ENCODE measurements at regions not wholly inside any gene's neighbourhood (a gene's known extent, or its start where the extent isn't known, plus 50 kb on each side); places are given as distances from the start of the nearest gene placed in this dataset.

DNA sequence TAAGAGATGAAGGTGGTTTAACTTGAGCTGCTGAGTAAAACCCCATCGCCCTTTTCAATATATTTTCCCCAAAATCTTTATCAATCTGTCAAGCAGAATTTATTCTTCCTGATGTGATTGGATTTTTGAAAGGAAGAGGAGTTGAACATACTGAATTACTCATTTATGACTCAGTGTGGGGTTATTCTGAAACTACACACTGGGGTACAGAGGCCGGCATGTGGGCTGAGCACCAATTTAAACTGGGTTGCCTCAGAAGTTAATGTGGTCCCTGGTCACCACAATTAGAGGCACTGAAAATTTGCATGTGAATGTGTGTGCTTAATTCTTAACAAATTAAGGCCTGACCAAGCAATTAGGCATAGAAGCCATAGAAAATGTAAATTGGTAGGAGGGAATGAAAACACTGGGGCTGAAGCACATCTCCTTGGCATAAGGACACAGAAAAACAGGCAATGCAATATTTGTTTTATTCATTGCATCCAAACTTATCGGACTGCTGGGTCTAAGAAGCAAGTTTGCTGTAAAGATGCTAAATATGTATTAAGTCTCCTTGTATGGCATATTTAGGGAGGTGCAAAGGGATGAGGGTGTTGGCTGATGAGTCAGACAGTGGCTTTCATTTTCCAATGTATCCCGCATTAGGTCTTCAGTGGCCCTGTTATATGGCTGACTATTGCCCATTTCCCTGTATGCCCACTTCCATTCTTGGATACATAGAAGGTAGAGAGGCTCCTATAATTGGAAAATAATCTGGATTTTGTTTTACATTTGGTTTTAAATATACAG, 170.9 kb downstream of the IL15 start:
- TF ChIP-seq, protein P1, sequence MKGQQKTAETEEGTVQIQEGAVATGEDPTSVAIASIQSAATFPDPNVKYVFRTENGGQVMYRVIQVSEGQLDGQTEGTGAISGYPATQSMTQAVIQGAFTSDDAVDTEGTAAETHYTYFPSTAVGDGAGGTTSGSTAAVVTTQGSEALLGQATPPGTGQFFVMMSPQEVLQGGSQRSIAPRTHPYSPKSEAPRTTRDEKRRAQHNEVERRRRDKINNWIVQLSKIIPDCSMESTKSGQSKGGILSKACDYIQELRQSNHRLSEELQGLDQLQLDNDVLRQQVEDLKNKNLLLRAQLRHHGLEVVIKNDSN (IDR thresholded peaks at IDR 0.05) = no peak
- TF ChIP-seq YY1 (IDR thresholded peaks at IDR 0.05; ENCODE audit: low read depth) = no peak
- no peak for TF ChIP-seq EP300 (IDR thresholded peaks at IDR 0.05; ENCODE audit: borderline replicate concordance)
- TF ChIP-seq, protein P2, sequence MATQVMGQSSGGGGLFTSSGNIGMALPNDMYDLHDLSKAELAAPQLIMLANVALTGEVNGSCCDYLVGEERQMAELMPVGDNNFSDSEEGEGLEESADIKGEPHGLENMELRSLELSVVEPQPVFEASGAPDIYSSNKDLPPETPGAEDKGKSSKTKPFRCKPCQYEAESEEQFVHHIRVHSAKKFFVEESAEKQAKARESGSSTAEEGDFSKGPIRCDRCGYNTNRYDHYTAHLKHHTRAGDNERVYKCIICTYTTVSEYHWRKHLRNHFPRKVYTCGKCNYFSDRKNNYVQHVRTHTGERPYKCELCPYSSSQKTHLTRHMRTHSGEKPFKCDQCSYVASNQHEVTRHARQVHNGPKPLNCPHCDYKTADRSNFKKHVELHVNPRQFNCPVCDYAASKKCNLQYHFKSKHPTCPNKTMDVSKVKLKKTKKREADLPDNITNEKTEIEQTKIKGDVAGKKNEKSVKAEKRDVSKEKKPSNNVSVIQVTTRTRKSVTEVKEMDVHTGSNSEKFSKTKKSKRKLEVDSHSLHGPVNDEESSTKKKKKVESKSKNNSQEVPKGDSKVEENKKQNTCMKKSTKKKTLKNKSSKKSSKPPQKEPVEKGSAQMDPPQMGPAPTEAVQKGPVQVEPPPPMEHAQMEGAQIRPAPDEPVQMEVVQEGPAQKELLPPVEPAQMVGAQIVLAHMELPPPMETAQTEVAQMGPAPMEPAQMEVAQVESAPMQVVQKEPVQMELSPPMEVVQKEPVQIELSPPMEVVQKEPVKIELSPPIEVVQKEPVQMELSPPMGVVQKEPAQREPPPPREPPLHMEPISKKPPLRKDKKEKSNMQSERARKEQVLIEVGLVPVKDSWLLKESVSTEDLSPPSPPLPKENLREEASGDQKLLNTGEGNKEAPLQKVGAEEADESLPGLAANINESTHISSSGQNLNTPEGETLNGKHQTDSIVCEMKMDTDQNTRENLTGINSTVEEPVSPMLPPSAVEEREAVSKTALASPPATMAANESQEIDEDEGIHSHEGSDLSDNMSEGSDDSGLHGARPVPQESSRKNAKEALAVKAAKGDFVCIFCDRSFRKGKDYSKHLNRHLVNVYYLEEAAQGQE (IDR thresholded peaks at IDR 0.05; ENCODE audit: low read depth) = no peak
- TF ChIP-seq FOXM1 (IDR thresholded peaks at IDR 0.05; ENCODE audit: borderline replicate concordance, low read depth) = no peak
- no peak for TF ChIP-seq CREB1 (IDR thresholded peaks at IDR 0.05; ENCODE audit: low read depth)
- TF ChIP-seq RAD21 (IDR thresholded peaks at IDR 0.05; ENCODE audit: low read depth) = no peak
- TF ChIP-seq TCF12 (IDR thresholded peaks at IDR 0.05; ENCODE audit: low read depth) = no peak
